Medulla oblongata (tissue), 1 donor: ENCODE measurements at regions not wholly inside any gene's neighbourhood (a gene's known extent, or its start where the extent isn't known, plus 50 kb on each side); places are given as distances from the start of the nearest gene placed in this dataset.
"Not testable (repeated sequence)": the region's sequence is repeated elsewhere in the genome, so short reads cannot be mapped to it uniquely, and the experiment has no call there.

Source experiments
- DNase-seq: peaks from one replicate; pipeline ENCODE4 v3.0.0-alpha.2; 2015; ENCODE audit errors: extremely low spot score

DNA sequence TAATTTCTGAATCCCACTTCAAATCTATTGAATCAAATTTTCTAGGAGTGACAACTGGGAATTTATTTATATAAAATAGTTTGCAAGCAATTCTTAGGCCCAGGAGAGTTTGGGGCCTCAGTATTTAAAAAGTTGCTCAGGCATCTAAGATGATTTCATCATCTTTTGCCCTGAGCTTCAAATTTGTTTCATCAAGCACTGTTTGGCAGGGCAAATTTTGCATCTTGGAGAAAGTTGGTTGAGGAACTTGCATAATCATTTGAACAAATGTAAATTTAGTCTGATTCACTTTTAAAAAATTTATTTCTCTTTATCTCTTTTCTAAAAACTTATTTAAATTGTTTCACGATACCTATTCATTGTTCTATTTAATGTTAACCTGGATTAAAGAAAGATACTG lies 702.8 kb downstream of the SI start:
- no peak for DNase-seq

GRCh38 chr3:164371681-164372080 lies 706.6 kb downstream of the SI start:
- DNase-seq: no peak

DNA sequence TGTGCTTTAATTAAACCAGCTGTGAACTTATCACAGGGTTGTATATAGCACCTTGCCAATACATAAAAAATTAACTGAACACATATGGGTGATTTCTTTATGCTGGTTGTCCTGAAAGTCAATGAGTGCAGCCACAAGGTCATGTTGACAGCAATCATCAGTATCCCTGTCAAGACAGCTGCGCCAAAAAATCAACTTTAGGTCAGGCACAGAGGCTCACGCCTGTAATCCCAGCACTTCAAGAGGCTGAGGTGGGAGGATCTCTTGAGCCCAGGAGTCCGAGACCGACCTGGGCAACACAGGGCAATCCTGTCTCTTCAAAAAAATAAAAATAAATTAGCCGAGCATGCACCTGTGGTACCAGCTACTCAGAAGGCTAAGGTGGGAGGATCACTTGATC lies 707.3 kb downstream of the SI start:
- DNase-seq: no peak

DNA sequence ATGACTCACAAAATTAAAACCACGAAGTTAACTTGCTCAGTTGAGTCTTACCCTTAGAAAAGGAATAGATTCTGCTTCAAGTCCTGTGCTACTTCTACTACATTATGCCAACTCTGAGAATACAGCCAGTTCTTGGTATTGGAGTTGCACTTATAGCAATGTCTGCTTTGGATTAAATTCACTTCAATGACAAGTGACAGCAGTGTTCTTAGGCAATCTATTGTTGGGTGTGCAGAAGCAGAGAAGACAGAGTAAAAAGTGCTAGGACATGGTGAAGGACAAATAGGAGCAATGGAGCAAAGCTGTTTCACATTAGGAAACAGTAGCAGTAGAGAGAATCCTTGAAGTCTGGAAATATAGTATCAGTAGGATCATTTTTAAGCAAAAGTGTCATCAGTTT lies 713.1 kb downstream of the SI start:
- DNase-seq: no peak

GRCh38 chr3:164364111-164364510 lies 714.2 kb downstream of the SI start:
- DNase-seq: no peak

GRCh38 chr3:164360738-164361406 lies 717.4 kb downstream of the SI start:
- no peak for DNase-seq

- no peak for DNase-seq
Observed at GRCh38 chr3:164360078-164360578, 718.2 kb downstream of the SI start.

GRCh38 chr3:164352991-164353390 lies 725.3 kb downstream of the SI start:
- no peak for DNase-seq

GRCh38 chr3:164351131-164351530 lies 727.2 kb downstream of the SI start:
- DNase-seq: no peak

DNA sequence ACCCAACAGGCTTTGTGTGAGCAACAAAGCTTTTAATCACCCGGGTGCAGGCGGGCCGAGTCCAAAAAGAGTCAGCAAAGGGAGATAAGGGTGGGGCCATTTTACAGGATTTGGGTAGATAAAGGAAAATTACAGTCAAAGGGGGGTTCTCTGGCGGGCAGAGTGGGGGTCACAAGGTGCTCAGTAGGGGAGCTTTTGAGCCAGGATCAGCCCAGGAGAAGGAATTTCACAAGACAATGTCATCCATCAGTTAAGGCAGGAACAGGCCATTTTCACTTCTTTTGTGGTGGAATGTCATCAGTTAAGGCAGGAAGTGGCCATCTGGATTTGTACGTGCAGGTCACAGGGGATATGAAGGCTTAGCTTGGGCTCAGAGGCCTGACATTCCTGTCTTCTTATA lies 736.1 kb downstream of the SI start:
- DNase-seq: not testable (repeated sequence)

DNA sequence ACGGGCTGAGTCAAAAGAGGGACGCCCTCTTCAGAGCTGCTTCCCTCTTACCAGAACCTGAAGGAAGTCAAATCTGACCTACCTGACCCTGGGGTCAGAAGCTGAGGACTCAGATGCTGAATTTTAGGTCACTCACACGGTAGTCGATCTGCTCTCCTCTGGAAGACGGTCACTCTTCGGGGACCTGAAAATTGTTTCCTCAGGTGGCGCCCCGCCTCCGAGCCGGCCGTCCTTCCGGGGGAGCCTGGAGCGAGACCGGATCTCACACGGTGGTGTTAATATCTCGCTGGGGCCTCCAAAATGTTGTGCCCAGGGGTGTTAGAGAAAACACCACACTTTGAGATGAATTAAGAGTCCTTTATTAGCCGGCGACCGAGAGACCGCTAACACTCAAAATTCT lies 737.2 kb downstream of the SI start:
- DNase-seq: no peak

DNA sequence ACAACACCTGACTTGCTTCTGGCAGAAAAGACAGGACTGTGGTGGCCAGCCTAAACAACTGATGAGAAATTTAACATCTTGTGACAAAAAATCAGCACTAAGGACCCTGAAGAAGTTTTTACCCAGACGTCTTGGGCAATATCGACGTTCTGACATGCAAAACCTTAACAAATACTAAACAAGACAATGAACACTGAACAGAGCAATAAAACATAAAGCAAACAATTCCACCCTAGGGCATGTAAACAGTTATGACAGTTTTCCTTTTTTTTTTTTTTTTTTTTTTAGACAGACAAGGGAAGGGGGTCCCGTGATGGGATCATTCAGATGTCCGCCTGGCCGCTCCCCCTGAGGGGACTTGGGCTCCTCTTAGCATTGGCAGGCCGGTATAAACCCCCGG lies 738.0 kb downstream of the SI start:
- DNase-seq: no peak

GRCh38 chr3:164332831-164333802 lies 745.2 kb downstream of the SI start:
- no peak for DNase-seq

GRCh38 chr3:164326714-164327113 lies 751.6 kb downstream of the SI start:
- no peak for DNase-seq

DNA sequence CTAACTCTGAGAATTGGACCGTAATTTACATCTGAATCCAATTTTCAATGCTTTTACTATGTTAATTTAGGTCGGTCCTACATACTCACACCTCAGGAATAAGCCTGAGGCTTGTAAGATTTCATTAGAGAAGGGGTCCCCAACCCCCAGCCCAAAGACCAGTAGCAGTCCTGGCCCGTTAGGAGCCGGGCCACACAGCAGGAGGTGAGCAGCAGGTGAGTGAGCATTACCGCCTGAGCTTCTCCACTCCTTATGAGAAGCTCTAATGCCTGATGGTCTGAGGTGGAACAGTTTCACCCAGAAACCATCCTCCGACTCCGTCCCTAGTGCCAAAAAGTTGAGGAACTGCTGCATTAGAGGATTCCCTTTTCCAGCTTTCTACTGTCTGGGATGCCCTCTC lies 757.3 kb downstream of the SI start:
- DNase-seq: no peak

DNA sequence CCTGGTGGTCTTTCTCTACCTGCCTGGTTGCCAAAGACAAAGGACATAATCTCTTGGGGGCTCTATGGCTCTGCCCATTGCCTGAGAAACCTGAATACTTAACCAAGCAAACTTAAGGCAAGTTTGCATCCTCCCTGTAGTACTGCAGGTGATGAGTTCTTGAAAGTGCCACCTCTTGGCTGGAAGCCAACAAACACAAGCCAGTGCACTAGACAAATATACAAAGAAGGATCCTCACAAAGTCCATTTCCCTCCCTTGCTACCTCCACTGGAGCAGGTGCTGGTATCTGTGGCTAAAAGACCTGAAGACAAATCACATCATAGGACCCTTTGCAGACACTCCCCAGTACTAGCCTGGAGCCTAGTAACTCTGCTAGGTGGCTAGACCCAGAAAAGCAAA lies 772.3 kb downstream of the SI start:
- DNase-seq: no peak

DNA sequence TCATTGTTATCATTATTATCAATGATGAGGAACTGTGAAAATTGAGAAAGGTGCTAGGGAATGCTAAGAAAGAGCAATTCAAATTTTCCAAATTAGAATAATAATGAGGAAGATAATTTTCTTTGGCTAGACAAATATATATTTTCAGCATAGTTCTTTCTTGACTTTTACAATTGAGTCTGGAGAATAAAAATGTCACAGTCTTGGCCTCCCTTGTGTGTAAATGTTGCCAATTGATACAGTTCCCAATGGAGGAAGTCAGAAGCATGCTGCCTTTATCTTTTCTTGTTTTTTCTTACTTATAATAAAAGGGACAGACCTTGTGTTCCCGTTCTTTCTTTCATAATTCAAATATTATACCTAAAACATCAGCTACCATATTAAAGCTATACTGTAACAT lies 774.4 kb downstream of the SI start:
- no peak for DNase-seq

DNA sequence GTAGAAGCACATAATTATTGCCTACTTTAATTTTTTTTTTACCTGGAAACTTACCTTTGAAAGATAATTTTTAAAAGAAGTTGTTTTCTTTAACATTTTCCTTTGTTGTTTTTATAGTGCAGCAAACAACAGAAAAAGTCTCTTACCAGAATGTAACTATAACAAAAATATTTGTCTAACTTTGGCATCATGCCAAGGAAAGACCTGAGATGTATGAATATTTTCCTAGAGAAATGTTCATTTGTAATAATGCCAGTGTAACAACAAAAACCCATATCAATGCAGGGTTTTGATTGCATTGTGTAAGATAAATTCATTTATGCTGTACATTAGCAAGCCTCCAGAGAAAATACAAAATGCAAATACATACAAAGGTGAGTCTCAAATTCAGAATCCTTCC lies 775.7 kb downstream of the SI start:
- no peak for DNase-seq

DNA sequence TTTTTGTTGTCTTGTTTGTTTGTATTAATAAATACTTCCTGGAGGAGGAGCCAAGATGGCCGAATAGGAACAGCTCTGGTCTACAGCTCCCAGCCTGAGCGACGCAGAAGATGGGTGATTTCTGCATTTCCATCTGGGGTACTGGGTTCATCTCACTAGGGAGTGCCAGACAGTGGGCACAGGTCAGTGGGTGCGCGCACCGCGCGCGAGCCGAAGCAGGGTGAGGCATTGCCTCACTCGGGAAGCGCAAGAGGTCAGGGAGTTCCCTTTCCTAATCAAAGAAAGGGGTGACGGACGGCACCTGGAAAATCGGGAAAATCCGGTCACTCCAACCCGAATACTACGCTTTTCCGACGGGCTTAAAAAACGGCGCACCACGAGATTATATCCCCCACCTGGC lies 786.8 kb downstream of the SI start:
- DNase-seq: not testable (repeated sequence)

DNA sequence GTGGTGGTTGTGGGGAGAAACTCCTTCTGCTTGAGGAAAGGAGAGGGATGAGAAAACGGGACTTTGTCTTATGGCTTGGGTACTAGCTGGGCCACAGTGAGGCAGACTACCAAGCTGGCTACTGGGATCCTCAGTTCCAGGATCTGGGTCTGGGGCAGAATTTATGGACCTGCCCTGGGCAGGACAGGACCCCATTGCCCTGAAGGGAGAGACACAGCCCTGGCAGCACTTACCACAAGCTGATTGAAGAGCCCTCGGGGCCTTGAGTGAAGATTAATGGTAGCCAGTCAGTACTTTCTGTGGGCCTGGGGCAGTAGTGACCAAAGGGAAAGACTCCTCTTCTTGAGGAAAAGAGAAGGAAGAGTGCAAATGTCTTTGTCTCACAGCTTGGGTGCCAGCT lies 799.7 kb downstream of the SI start:
- no peak for DNase-seq

- no peak for DNase-seq
Observed at GRCh38 chr3:164267053-164267452, 811.2 kb downstream of the SI start.

DNA sequence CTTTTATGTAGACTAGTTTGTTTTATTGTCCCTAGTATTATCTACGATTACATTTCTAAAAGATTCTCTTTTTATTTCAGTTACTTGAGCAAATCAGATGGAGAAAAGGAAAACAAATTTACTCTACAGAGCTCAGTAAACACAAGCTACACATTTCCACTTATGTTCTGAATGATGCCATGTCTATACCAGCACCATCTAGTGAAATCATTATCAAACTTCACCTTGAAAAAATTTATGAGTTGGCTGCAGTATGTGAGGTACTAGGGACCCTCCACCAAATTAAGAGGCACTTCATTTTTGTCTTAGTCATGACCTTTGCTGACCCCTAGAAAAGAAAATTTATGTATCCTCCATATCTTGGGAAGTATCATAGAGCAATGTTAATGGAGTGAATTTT lies 827.4 kb downstream of the SI start:
- DNase-seq: no peak

DNA sequence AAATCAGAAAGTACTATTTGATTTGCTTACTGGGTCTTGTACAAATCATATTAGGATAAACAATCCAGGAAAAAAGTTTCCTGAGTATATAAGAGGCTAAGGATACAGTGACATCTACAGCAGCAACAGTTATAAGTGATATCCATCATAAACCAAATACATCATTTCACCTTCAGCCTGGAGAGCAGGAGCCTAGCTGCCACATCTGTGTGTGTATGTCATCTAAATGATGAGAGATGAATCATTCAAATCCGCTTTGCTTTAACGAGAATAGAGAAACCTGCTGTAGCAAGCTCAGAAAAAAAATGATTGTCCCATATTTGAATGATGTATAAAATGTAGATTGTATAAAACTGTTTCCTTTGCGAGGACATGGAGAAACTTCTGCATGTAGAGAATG lies 841.4 kb downstream of the SI start:
- no peak for DNase-seq
